ENCODE measurements at regions not wholly inside any gene's neighbourhood (a gene's known extent, or its start where the extent isn't known, plus 50 kb on each side); places are given as distances from the start of the nearest gene placed in this dataset.
A peak's percentile ranks its signal among the peaks of the same experiment; 100 is the strongest.

GRCh38 chr21:41678016-41678923, 88.6 kb downstream of the RIPK4 start (continued):
- TF ChIP-seq ZBTB40 (IDR thresholded peaks at IDR 0.05) (no peak), ZBTB40 (CRISPR knock-in tag; IDR thresholded peaks at IDR 0.05) (0 out of 2 replicates have a peak, but pooled peaks have one; percentile 17), ZNF580 (CRISPR knock-in tag; IDR thresholded peaks at IDR 0.05; ENCODE audit: borderline replicate concordance, low read depth) (no peak), ZBTB33 (CRISPR knock-in tag; IDR thresholded peaks at IDR 0.05) (0 out of 2 replicates have a peak, but pooled peaks have one; percentile 7), CHD4 (IDR thresholded peaks at IDR 0.05; ENCODE audit: borderline replicate concordance, low read length) (no peak), KDM5A (IDR thresholded peaks at IDR 0.05; ENCODE audit: borderline replicate concordance, low read length) (no peak)

Measured in HepG2 (cell line).